ENCODE measurements at regions not wholly inside any gene's neighbourhood (a gene's known extent, or its start where the extent isn't known, plus 50 kb on each side); places are given as distances from the start of the nearest gene placed in this dataset.
"Not testable (repeated sequence)": the region's sequence is repeated elsewhere in the genome, so short reads cannot be mapped to it uniquely, and the experiment has no call there.

DNA sequence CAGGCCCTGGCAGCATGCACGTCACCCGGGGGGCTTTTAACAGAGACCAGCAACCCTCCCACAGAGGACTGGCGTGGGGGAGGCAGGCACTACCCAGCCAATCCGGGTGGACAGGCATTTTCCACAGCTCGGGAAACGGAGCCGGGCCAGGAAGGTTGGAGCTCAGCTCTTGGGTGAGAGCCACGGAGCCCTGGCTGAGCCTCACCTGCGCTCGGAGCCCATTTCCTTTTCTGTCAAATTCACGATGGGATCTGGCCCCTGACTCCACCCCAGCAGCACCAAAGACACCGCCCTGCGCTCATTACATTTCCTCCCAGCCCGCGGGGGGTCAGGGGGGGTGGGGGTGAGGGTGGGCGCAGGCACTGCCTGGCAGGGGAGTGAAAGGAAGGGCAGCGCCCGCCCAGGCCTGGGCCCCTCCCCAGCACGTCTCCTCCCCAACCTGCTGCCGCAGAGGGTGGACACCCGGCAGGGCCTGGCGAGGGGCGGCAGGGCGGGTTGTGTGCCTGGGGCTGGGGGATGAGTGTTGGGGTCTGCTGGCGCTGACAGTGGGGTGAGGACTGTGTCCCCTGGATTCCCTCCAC lies 145.4 kb downstream of the LAT start:
- not testable (repeated sequence) for DNase-seq (ENCODE audit: low read depth)

- DNase-seq (ENCODE audit: low read depth): not testable (repeated sequence)
Observed at GRCh38 chr16:29129458-29130038, 144.7 kb downstream of the LAT start.

- DNase-seq (ENCODE audit: low read depth): not testable (repeated sequence)
Observed at GRCh38 chr16:29128732-29129457, 144.0 kb downstream of the LAT start.

DNA sequence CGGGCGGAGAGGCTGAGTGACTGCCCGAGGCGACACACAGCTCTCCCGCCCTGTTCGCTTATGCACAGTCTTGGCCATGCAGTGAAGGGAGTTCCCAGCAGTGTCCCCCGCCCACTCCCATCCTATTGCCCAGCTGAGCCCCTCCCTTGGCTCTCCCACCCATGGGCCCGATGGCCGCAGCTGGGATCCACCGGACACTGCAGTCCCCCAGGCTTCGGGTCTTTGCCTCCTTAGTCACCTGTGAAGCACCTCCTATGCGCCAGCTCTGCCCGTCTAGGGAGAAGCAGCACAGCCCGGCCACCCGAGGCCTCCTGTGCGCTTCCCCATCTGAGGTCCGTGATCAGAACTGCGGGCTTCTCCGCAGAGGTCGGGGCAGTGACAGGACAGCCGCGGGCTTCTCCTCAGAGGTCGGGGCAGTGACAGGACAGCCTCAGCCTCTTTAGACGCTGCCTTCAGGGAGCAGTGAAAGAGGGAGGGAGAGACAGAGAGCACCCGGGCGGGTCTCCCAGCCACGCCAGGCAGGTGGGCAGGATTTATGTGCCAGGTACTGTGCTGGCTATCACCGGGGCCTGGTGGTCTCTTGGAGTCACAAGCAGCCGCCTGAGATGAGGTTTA lies 143.1 kb downstream of the LAT start:
- DNase-seq (ENCODE audit: low read depth): not testable (repeated sequence)

- no peak for DNase-seq (ENCODE audit: low read depth)
Observed at GRCh38 chr16:29126616-29127015, 141.8 kb downstream of the LAT start.

DNA sequence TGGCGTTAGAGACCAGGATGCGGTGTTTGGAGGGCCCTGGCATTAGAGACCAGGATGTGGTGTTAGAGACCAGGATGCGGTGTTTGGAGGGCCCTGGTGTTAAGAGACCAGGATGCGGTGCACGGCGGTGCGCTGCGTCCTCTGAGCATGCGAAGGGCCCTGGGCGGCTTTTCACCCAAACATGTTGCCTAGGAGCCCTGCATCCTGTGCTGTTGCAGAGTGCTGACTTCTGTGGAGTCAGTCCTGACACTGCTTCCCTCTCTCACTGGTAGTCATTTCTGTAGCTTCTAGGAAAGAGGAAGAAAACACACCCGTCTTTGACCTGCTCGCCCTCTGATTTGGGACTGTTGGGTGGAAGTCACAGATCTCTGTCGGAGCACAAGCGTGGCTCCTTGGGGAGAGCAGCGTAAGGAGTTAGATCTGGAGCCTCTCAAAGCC lies 141.2 kb downstream of the LAT start:
- DNase-seq (ENCODE audit: low read depth): no peak

- no peak for DNase-seq (ENCODE audit: low read depth)
Observed at GRCh38 chr16:29124828-29125227, 140.0 kb downstream of the LAT start.

- not testable (repeated sequence) for DNase-seq (ENCODE audit: low read depth)
Observed at GRCh38 chr16:29124162-29124561, 139.3 kb downstream of the LAT start.

DNA sequence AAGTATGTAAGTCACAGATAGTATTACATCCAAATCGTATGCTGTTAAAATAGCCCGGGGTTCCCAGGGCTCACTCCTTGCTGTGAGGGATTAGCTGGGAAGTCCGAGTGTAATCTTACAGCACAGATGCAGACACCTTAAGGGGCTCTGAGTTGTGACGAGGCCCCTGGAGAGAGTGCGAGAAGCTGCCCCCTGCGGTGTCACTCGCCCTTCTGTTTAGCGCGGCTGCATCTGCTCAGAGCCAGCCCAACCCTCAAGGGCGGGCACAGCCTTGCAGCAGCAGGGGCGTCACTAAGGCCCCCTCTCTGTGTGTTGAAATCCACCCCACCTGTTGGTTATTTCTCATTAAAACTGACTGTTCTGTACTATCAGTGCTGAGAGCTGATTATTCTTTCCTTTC lies 135.8 kb downstream of the LAT start:
- DNase-seq (ENCODE audit: low read depth): not testable (repeated sequence)

DNA sequence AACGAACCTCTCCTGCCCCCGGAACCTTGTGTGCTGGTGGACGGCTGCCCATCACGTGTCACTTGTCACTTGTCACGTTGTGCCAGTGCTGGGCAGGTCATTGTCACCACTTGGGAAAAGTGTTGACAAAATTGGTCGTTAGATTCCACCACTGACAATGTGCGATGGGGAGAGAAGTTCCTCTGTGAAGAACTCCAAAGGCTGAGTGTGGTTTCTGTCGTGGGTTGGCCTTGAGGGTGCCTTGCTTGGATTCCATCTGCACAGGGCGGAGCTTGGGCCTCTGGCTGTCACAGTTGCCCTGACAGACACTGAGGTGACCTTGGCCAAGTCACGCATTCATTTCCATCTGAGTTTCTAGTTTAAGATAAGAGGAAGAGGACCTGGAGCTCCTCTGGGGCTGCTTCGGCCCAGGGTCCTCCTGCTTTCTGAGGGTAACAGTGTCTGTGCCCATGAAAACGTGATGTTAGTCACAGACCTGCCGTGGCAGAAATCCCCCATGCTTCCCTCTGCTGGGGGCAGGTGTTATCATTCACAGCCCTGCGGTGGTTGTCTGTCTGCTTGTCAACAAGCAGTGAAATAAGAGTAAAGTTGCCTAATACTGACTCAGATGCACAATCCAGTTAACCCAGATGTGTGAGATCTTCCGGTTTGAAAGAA lies 133.6 kb downstream of the LAT start:
- DNase-seq (ENCODE audit: low read depth): not testable (repeated sequence)

DNA sequence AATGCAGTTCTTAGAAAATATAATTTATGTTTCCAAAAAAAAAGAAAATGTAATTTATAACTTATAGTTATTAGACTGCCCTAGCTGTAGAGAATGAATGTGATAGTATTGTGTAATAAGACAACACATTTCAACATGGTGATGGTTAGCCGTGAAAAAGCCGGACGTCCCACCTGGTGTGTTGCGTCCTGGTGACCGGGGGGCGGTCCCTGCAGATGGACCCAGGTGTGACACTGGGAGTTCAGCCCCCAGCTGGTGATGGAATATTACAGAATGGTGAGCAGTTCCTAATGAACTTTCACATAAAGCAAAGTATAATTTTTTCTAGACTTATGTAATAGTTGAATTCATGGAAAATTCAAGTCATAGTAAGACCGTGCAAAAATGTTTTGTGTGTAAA lies 132.8 kb downstream of the LAT start:
- no peak for DNase-seq (ENCODE audit: low read depth)

DNA sequence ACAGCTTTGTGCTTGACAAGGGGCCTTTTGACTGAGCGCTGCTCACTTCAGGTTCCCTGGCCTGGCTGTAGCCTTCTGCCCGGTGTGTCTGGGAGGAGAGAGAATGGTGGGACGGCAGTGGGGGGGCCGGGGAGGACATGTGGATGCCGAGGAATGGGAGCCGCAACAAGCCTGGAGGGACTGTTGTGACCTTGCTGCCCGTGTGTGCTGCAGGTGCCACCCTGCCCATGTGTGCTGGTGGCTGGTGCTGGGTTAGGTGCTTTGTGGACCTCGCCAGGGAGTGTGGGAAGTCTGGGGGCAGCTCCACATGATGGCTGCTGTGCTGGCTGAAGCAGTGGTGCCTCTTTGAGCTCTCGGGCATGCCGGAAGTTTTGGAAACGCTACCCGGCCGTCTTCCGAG lies 132.1 kb downstream of the LAT start:
- no peak for DNase-seq (ENCODE audit: low read depth)

GRCh38 chr16:29116207-29116606 lies 131.4 kb downstream of the LAT start:
- not testable (repeated sequence) for DNase-seq (ENCODE audit: low read depth)

DNA sequence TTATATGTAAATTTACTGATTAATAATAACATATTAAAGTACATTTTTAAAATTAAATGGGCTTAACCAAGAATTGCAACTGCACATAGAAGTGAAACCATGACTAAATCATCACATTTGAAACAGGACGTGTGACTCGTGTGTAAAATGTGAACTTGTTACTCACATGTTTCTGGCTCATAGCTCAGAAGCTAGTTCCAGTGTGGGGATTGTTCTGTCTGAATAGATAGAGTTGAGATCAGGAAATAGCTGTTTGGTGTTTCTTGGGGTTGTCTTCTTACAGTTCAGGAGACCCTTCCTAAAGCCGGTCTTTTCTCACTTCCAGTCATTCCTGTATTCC lies 130.9 kb downstream of the LAT start:
- not testable (repeated sequence) for DNase-seq (ENCODE audit: low read depth)

GRCh38 chr16:29114989-29115801 lies 130.3 kb downstream of the LAT start:
- DNase-seq (ENCODE audit: low read depth): not testable (repeated sequence)

- DNase-seq (ENCODE audit: low read depth): no peak
Observed at GRCh38 chr16:29114574-29114973, 129.7 kb downstream of the LAT start.

- DNase-seq (ENCODE audit: low read depth): not testable (repeated sequence)
Observed at GRCh38 chr16:29113446-29113845, 128.6 kb downstream of the LAT start.

GRCh38 chr16:29112755-29113347 lies 128.0 kb downstream of the LAT start:
- no peak for DNase-seq (ENCODE audit: low read depth)

DNA sequence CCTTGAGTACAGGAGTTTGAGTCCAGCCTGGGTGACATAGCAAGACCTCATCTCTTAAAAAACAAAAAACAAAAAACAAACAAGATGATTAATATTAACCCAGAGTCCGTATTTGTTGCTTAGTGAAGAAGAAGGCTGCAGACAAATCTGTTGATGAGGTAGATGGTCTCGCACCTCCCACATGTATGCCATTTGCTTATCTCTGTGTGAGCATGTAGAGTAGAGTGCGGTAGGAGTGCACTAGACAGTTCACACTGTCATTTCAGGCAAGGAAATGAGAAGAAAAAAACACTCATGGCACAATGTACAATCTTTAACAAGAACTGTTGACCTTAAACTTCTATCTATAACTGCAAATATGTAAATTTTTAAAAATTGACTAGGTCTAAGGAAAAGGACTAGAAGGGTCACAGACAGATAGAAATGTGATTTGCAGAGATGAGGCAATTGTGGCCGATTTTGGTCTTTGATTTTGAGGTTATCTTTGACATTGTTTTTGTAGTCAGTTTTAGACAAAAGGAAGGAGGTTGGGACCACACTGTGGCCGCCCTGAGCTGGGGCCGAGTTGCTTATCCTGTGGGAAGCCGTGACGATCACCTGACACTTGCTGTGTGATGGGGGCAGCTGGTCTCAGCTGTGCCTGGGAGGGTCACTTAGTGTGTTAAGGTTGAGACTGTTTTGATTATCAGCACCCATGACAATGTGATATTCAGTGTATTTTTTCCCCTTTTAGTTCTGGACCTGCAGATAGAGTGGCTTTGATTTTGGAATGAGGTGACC lies 127.2 kb downstream of the LAT start:
- DNase-seq (ENCODE audit: low read depth): not testable (repeated sequence)

- no peak for DNase-seq (ENCODE audit: low read depth)
Observed at GRCh38 chr16:29111421-29111820, 126.6 kb downstream of the LAT start.

Measured in activated T-cell treated with anti-CD3 and anti-CD28 coated beads for 48 hours (primary cell).